MCF 10A (cell line): ENCODE measurements at regions not wholly inside any gene's neighbourhood (a gene's known extent, or its start where the extent isn't known, plus 50 kb on each side); places are given as distances from the start of the nearest gene placed in this dataset.
A peak's percentile ranks its signal among the peaks of the same experiment; 100 is the strongest.

Experiments
- BruUV-seq: library from RNA; stranded (reverse); fragments of 400-500 nt; replicated peaks from 2 replicates; lab custom pipeline; 2021; lab: Mats Ljungman, UMichigan
- CTCF ChIA-PET: fragments of 300-600 bp; sonication (Branson Sonifier 250); formaldehyde crosslinking; extraction: SDS; loops from one replicate; lab custom pipeline; 2021; ENCODE audit warnings: antibody characterized with exemption, inconsistent platforms; lab: Yijun Ruan, JAX
- POLR2A ChIA-PET: fragments of 300-600, 350-650 bp; sonication (Branson Sonifier 250); formaldehyde crosslinking; extraction: SDS; loops from one replicate; lab custom pipeline; 2020; ENCODE audit warnings: antibody characterized with exemption, inconsistent platforms; lab: Yijun Ruan, JAX
- DNase-seq: peaks from one replicate; pipeline ENCODE4 v3.0.0-alpha.2; 2018; ENCODE audit not compliant: unreplicated experiment
- H3K27ac Mint-ChIP-seq: one replicate; pipeline ENCODE4 v1.8.0; 2022; ENCODE audit warnings: mild to moderate bottlenecking, low read depth, mixed read lengths; ENCODE audit not compliant: unreplicated experiment
- H3K27me3 Mint-ChIP-seq: one replicate; pipeline ENCODE4 v1.8.0; 2022; ENCODE audit warnings: mixed read lengths; ENCODE audit not compliant: insufficient read depth, unreplicated experiment
- H3K36me3 Mint-ChIP-seq: one replicate; pipeline ENCODE4 v1.8.0; 2022; ENCODE audit warnings: mild to moderate bottlenecking, moderate library complexity, mixed read lengths; ENCODE audit not compliant: insufficient read depth, unreplicated experiment
- H3K4me1 Mint-ChIP-seq: one replicate; pipeline ENCODE4 v1.8.0; 2022; ENCODE audit warnings: mixed read lengths; ENCODE audit not compliant: insufficient read depth, unreplicated experiment
- H3K4me3 Mint-ChIP-seq: one replicate; pipeline ENCODE4 v1.8.0; 2022; ENCODE audit warnings: mild to moderate bottlenecking, moderate library complexity, mixed read lengths; ENCODE audit not compliant: unreplicated experiment
- H3K9me3 Mint-ChIP-seq: one replicate; pipeline ENCODE4 v1.8.0; 2022; ENCODE audit warnings: mixed read lengths; ENCODE audit not compliant: unreplicated experiment
- intact Hi-C: fragments of 100-400 bp; cut with micrococcal nuclease; formaldehyde crosslinking; loops from 2 replicates; pipeline ENCODE4 v1.14.1; 2022
- TF ChIP-seq, protein P1 (sequence below): fragments of 200-600 bp; IDR thresholded peaks from one replicate; pipeline ENCODE4 v1.8.0; 2022; ENCODE audit warnings: antibody characterized with exemption, mild to moderate bottlenecking; ENCODE audit not compliant: unreplicated experiment

DNA sequence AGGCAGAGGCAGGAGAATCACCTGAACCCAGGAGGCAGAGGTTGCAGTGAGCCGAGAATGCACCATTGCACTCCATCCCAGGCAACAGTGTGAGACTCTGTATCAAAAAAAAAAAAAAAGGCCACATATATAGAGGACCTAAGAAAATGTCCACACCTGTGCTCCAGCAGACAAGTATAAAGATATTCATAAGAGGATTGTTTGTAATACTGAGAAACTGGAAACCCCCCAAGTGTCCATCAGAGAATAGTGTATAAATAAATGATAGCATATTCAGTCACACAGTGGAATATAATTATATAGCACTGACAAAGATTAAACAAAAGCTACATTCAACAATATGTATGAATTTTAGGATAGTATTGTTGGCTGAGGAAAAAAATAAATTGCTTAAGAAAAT, 1050.6 kb downstream of the GRM8 start:
- TF ChIP-seq, protein P1, sequence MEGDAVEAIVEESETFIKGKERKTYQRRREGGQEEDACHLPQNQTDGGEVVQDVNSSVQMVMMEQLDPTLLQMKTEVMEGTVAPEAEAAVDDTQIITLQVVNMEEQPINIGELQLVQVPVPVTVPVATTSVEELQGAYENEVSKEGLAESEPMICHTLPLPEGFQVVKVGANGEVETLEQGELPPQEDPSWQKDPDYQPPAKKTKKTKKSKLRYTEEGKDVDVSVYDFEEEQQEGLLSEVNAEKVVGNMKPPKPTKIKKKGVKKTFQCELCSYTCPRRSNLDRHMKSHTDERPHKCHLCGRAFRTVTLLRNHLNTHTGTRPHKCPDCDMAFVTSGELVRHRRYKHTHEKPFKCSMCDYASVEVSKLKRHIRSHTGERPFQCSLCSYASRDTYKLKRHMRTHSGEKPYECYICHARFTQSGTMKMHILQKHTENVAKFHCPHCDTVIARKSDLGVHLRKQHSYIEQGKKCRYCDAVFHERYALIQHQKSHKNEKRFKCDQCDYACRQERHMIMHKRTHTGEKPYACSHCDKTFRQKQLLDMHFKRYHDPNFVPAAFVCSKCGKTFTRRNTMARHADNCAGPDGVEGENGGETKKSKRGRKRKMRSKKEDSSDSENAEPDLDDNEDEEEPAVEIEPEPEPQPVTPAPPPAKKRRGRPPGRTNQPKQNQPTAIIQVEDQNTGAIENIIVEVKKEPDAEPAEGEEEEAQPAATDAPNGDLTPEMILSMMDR = no peak
- Mint-ChIP-seq H3K27me3 (no peaks in the 10 kb centered on the region), H3K27ac (no peak overlapping the region), H3K4me3 (no peak overlapping the region), H3K36me3 (no peaks in the 10 kb centered on the region), H3K4me1 (no peaks in the 10 kb centered on the region), H3K9me3 (no peaks in the 10 kb centered on the region)
- DNase-seq = no peak
- POLR2A ChIA-PET = no interaction called here
- CTCF ChIA-PET = interaction anchor here (0.7 kb wide), 1 partner anchor 12 kb away, joined by 3 read pairs; no protein-coding TSS in a partner anchor
- BruUV-seq = no TSS peak
- intact Hi-C loops = no loop called here

DNA sequence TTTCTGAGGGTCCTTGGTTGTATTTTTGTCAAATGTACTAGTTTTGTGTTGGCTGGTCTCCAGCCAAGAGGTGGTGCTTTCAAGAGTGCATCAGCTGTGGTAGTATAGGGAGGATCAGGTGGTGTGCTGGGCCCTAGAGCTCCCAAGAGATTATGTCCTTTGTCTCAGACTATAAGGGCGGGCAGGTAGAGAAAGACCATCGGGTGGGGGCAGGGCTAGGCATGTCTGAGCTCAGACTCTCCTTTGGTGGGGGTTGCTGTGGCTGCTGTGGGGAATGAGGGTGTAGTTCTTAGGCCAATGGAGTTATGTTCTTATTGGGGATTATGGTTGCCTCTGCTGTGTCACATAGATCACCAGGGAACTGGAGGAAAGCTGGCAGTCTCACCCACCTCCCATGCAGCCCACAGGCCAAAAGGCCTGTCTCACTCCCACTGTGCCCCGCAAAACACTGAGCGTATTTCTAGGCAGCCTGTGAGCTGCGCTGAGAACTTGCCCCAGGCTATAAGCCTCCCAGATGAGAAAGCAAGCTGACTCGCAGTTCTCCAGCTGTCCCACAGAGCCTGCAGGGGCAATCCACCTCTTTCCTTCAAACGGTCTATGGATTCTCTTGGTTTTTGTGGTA, 1066.7 kb downstream of the GRM8 start:
- DNase-seq = peak; percentile 35
- TF ChIP-seq, protein P1 = no peak
- Mint-ChIP-seq H3K4me3 (no peak overlapping the region), H3K27me3 (no peaks in the 10 kb centered on the region), H3K4me1 (peaks cover 15% of the 10 kb centered on the region), H3K36me3 (no peaks in the 10 kb centered on the region), H3K9me3 (peaks cover 14% of the 10 kb centered on the region), H3K27ac (no peak overlapping the region)
- ChIA-PET POLR2A (interaction anchor here (0.7 kb wide), 1 partner anchor 12 kb away, joined by 3 read pairs; no protein-coding TSS in a partner anchor), CTCF (no interaction called here)
- no TSS peak for BruUV-seq
- intact Hi-C loops = no loop called here

DNA sequence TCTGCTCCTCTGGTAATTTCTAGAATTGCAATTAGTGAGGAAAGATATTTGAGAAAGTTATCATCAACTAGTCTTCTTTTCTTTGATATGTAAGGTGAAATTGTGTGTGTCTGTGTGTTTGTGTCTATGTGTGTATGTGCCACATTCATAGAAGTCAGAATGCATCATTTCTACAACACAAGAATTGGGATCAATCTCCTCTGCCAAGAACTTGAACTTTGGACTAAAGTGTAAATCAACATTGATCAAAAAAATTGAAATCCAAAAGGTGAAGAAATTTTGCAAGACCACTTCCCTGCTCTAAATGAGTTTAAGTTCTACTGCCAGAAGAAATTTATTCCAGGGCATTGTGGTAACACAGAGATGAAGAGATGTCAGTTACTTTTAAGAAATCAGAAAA, 1072.8 kb downstream of the GRM8 start:
- DNase-seq = no peak
- BruUV-seq = no TSS peak
- H3K4me3 Mint-ChIP-seq = no peak overlapping the region
- no peak overlapping the region for H3K27ac Mint-ChIP-seq
- H3K4me1 Mint-ChIP-seq = no peaks in the 10 kb centered on the region
- H3K36me3 Mint-ChIP-seq = no peaks in the 10 kb centered on the region
- TF ChIP-seq, protein P1 = no peak
- H3K9me3 Mint-ChIP-seq = peaks cover 14% of the 10 kb centered on the region
- intact Hi-C loops = no loop called here
- ChIA-PET POLR2A (no interaction called here), CTCF (no interaction called here)
- H3K27me3 Mint-ChIP-seq = no peaks in the 10 kb centered on the region

DNA sequence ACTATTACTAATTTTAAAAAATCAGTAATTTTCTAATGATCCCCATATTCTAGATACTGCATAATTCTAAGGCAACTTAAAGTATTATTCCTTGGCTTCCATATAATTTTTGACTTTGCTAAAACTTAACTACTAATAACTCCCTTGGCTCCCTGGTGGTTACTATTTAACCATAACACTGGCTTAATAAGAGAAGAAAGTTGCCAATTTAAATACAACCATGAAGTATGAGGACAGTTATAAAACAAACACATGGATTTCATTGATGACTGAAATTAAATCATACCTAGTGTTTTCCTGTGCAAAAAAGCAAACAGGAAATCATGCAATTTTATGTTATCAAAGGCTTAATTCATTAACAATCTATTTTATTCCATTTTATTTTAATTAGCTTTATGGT, 1073.9 kb downstream of the GRM8 start:
- no peaks in the 10 kb centered on the region for H3K27me3 Mint-ChIP-seq
- intact Hi-C loops = no loop called here
- H3K4me1 Mint-ChIP-seq = no peaks in the 10 kb centered on the region
- H3K4me3 Mint-ChIP-seq = no peak overlapping the region
- no TSS peak for BruUV-seq
- peaks cover 14% of the 10 kb centered on the region for H3K9me3 Mint-ChIP-seq
- DNase-seq = no peak
- no peaks in the 10 kb centered on the region for H3K36me3 Mint-ChIP-seq
- ChIA-PET CTCF (no interaction called here), POLR2A (no interaction called here)
- TF ChIP-seq, protein P1 = no peak
- no peak overlapping the region for H3K27ac Mint-ChIP-seq
